ENCODE measurements at regions not wholly inside any gene's neighbourhood (a gene's known extent, or its start where the extent isn't known, plus 50 kb on each side); places are given as distances from the start of the nearest gene placed in this dataset.

GRCh38 chr5:91641730-91642350 lies 258.7 kb upstream of the ARRDC3 start:
- Histone ChIP-seq H3K79me2 (ENCODE audit: control insufficient read depth, insufficient read depth, low read length) (no peaks in the 10 kb centered on the region), H4K20me1 (replicated peaks; ENCODE audit: control insufficient read depth, extremely low read depth, insufficient read depth, low read length) (no peaks in the 10 kb centered on the region), H2AFZ (ENCODE audit: low read depth, low read length) (no peak overlapping the region), H3K9me1 (replicated peaks; ENCODE audit: control insufficient read depth, extremely low read depth, insufficient read depth, low read length) (no peaks in the 10 kb centered on the region), H3K4me1 (ENCODE audit: control insufficient read depth, extremely low read depth, insufficient read depth, low read length) (no peaks in the 10 kb centered on the region), H3K4me2 (ENCODE audit: insufficient read depth, low read length) (no peak overlapping the region), H3K36me3 (ENCODE audit: control insufficient read depth in 2 of 2, extremely low read depth in 1 of 2, insufficient read depth in 2 of 2, low read length in 2 of 2) (no peaks in the 10 kb centered on the region), H3K27me3 (ENCODE audit: control insufficient read depth in 2 of 2, insufficient read depth in 2 of 2, low read length in 2 of 2) (no peaks in the 10 kb centered on the region), H3K9ac (replicated peaks; ENCODE audit: extremely low read depth, insufficient read depth, low read length) (no peak overlapping the region), H3K4me3 (replicated peaks in 1 of 3; ENCODE audit: insufficient read depth in 1 of 3, low read depth in 1 of 3, low read length in 3 of 3) (no peak overlapping the region), H3K9me3 (replicated peaks; ENCODE audit: control insufficient read depth, insufficient read depth, low read length) (no peaks in the 10 kb centered on the region), H3K27ac (ENCODE audit: insufficient read depth, low read depth, low read length) (no peak overlapping the region)
- BruUV-seq (replicated peaks): no TSS peak
- dilution Hi-C loops (cut with MboI; ENCODE audit: extremely low pct_ligation_motif_present, low sequenced_read_pairs) (no loop called here), intact Hi-C loops (cut with micrococcal nuclease) (loop anchor here (2.0 to 5.0 kb wide), 2 partner anchors 45 to 140 kb away; no protein-coding TSS in a partner anchor)
- DNase-seq (ENCODE audit: low read depth, low spot score): peak; percentile 51
- CTCF ChIA-PET: interaction anchor here (0.5 to 2.8 kb wide), 45 partner anchors 9 to 1717 kb away, joined by 3 to 22 read pairs (median 4); no protein-coding TSS in a partner anchor
- FAIRE-seq: no peak
- TF ChIP-seq MYC (IDR thresholded peaks at IDR 0.05; ENCODE audit: low read depth, low read length): no peak
- TF ChIP-seq, protein P1, sequence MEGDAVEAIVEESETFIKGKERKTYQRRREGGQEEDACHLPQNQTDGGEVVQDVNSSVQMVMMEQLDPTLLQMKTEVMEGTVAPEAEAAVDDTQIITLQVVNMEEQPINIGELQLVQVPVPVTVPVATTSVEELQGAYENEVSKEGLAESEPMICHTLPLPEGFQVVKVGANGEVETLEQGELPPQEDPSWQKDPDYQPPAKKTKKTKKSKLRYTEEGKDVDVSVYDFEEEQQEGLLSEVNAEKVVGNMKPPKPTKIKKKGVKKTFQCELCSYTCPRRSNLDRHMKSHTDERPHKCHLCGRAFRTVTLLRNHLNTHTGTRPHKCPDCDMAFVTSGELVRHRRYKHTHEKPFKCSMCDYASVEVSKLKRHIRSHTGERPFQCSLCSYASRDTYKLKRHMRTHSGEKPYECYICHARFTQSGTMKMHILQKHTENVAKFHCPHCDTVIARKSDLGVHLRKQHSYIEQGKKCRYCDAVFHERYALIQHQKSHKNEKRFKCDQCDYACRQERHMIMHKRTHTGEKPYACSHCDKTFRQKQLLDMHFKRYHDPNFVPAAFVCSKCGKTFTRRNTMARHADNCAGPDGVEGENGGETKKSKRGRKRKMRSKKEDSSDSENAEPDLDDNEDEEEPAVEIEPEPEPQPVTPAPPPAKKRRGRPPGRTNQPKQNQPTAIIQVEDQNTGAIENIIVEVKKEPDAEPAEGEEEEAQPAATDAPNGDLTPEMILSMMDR (IDR thresholded peaks at IDR 0.05; ENCODE audit: extremely low read depth in 1 of 2, insufficient read depth in 1 of 2, low read depth in 1 of 2, low read length in 2 of 2): peak in 1 of 2 donors; percentile 20
- POLR2A ChIA-PET: no interaction called here

- no TSS peak for BruUV-seq (replicated peaks)
These were observed 256.6 kb upstream of the ARRDC3 start for GRCh38 chr5:91639744-91640143.

More at GRCh38 chr5:91639744-91640143, 256.6 kb upstream of the ARRDC3 start:
- intact Hi-C loops (cut with micrococcal nuclease): loop anchor here (5.0 kb wide), 1 partner anchor 137 kb away; no protein-coding TSS in a partner anchor
- Histone ChIP-seq H3K79me2 (ENCODE audit: control insufficient read depth, insufficient read depth, low read length) (no peaks in the 10 kb centered on the region), H3K9me3 (replicated peaks; ENCODE audit: control insufficient read depth, insufficient read depth, low read length) (no peaks in the 10 kb centered on the region), H3K9ac (replicated peaks; ENCODE audit: extremely low read depth, insufficient read depth, low read length) (no peak overlapping the region), H3K4me2 (ENCODE audit: insufficient read depth, low read length) (no peak overlapping the region), H3K4me1 (ENCODE audit: control insufficient read depth, extremely low read depth, insufficient read depth, low read length) (no peaks in the 10 kb centered on the region), H2AFZ (ENCODE audit: low read depth, low read length) (no peak overlapping the region), H3K27me3 (ENCODE audit: control insufficient read depth in 2 of 2, insufficient read depth in 2 of 2, low read length in 2 of 2) (no peaks in the 10 kb centered on the region), H3K27ac (ENCODE audit: insufficient read depth, low read depth, low read length) (no peak overlapping the region), H3K36me3 (ENCODE audit: control insufficient read depth in 2 of 2, extremely low read depth in 1 of 2, insufficient read depth in 2 of 2, low read length in 2 of 2) (no peaks in the 10 kb centered on the region), H4K20me1 (replicated peaks; ENCODE audit: control insufficient read depth, extremely low read depth, insufficient read depth, low read length) (no peaks in the 10 kb centered on the region), H3K4me3 (replicated peaks in 1 of 3; ENCODE audit: insufficient read depth in 1 of 3, low read depth in 1 of 3, low read length in 3 of 3) (no peak overlapping the region), H3K9me1 (replicated peaks; ENCODE audit: control insufficient read depth, extremely low read depth, insufficient read depth, low read length) (no peaks in the 10 kb centered on the region)
- FAIRE-seq: no peak
- POLR2A ChIA-PET: no interaction called here
- no peak for TF ChIP-seq EZH2 (IDR thresholded peaks at IDR 0.05; ENCODE audit: borderline replicate concordance, low read depth, low read length, severe bottlenecking)
- TF ChIP-seq JUN (IDR thresholded peaks at IDR 0.05; ENCODE audit: borderline replicate concordance, insufficient read depth, insufficient read length, low read depth): no peak
- no peak for TF ChIP-seq FOS (IDR thresholded peaks at IDR 0.05; ENCODE audit: borderline replicate concordance, insufficient read depth, low read length)
- TF ChIP-seq, protein P1 (IDR thresholded peaks at IDR 0.05; ENCODE audit: extremely low read depth in 1 of 2, insufficient read depth in 1 of 2, low read depth in 1 of 2, low read length in 2 of 2): no peak
- TF ChIP-seq POLR2AphosphoS5 (IDR thresholded peaks at IDR 0.05; ENCODE audit: insufficient read depth, low read depth, low read length): no peak
- TF ChIP-seq POLR2A (IDR thresholded peaks at IDR 0.05; ENCODE audit: low read depth, low read length): no peak
- no peak for DNase-seq (ENCODE audit: low read depth, low spot score)
- CTCF ChIA-PET: no interaction called here
- dilution Hi-C loops (cut with MboI; ENCODE audit: extremely low pct_ligation_motif_present, low sequenced_read_pairs): no loop called here

All from endothelial cell of umbilical vein (primary cell).